ENCODE measurements at regions not wholly inside any gene's neighbourhood (a gene's known extent, or its start where the extent isn't known, plus 50 kb on each side); places are given as distances from the start of the nearest gene placed in this dataset.

- no peak for TF ChIP-seq TAF1 (IDR thresholded peaks at IDR 0.05; ENCODE audit: low read depth, low read length)
- TF ChIP-seq POLR2A (IDR thresholded peaks at IDR 0.05; ENCODE audit: low read depth, low read length), result no peak
- TF ChIP-seq POU2F2 (IDR thresholded peaks at IDR 0.05; ENCODE audit: low read depth, low read length), result no peak
- no peak for TF ChIP-seq POLR2AphosphoS5 (IDR thresholded peaks at IDR 0.05; ENCODE audit: low read depth, low read length)
- no peak for TF ChIP-seq PAX5 (IDR thresholded peaks at IDR 0.05; ENCODE audit: insufficient read depth, low read length, severe bottlenecking)
- no peak for TF ChIP-seq SPI1 (IDR thresholded peaks at IDR 0.05; ENCODE audit: low read depth, low read length)
- DNase-seq (ENCODE audit: insufficient read length, low spot score), result no peak
- no peak for FAIRE-seq
Observed at GRCh38 chr3:82002986-82003642, 241.7 kb upstream of the GBE1 start.

DNA sequence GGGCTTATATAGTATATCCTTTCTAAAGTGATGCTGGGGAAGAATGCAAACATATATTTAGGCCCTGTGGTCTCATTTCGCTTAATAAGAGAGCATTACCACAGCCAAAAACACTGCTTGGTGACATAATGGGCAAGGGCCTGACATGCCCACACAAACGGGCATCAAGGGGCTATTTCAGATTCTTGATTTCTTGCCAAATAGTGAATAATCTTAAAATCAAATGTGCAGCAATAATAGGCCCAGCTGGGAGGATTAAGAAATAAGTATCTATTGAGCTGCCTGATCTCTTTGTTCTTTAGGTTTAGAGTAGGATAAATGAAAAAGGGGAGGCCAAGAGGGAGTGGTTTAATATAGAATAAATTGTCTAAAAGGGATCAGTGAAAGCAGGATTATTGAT lies 241.0 kb upstream of the GBE1 start:
- TF ChIP-seq POLR2A (IDR thresholded peaks at IDR 0.05; ENCODE audit: low read depth, low read length) (no peak), PAX5 (IDR thresholded peaks at IDR 0.05; ENCODE audit: insufficient read depth, low read length, severe bottlenecking) (no peak), TAF1 (IDR thresholded peaks at IDR 0.05; ENCODE audit: low read depth, low read length) (no peak), SPI1 (IDR thresholded peaks at IDR 0.05; ENCODE audit: low read depth, low read length) (no peak), POU2F2 (IDR thresholded peaks at IDR 0.05; ENCODE audit: low read depth, low read length) (no peak), POLR2AphosphoS5 (IDR thresholded peaks at IDR 0.05; ENCODE audit: low read depth, low read length) (no peak)

GRCh38 chr3:82001276-82001923 lies 240.0 kb upstream of the GBE1 start:
- FAIRE-seq, result no peak

More for the DNA sequence above, 241.0 kb upstream of the GBE1 start:
- FAIRE-seq, result no peak
- no peak for DNase-seq (ENCODE audit: insufficient read length, low spot score)

DNA sequence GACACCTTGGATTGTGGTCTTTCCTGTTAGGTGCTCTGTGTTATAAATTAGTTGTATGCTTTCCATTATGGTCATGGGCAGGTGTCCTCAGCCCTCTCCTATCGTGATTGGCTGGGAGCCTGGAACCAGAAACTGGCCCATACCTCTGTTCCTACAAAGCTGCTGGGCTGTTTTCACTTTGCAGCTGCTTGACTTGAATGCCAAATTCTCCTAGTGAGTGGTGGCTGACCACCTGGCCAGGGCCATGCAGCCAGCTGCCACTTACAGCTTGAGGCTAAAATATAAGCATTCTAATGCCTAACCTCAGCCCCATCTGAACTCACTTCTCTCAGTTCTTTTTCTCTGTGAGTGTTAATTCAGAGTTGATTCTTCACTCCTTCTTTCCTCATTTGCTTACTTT lies 239.3 kb upstream of the GBE1 start:
- FAIRE-seq, result no peak
- TF ChIP-seq PAX5 (IDR thresholded peaks at IDR 0.05; ENCODE audit: insufficient read depth, low read length, severe bottlenecking), result no peak
- no peak for TF ChIP-seq POLR2A (IDR thresholded peaks at IDR 0.05; ENCODE audit: low read depth, low read length)
- TF ChIP-seq POU2F2 (IDR thresholded peaks at IDR 0.05; ENCODE audit: low read depth, low read length), result no peak
- TF ChIP-seq SPI1 (IDR thresholded peaks at IDR 0.05; ENCODE audit: low read depth, low read length), result no peak
- no peak for DNase-seq (ENCODE audit: insufficient read length, low spot score)

More at GRCh38 chr3:82001276-82001923, 240.0 kb upstream of the GBE1 start:
- DNase-seq (ENCODE audit: insufficient read length, low spot score), result no peak
- TF ChIP-seq SPI1 (IDR thresholded peaks at IDR 0.05; ENCODE audit: low read depth, low read length), result peak; percentile 40; the same call in 1 of the 2 replicates
- no peak for TF ChIP-seq POLR2A (IDR thresholded peaks at IDR 0.05; ENCODE audit: low read depth, low read length)

- FAIRE-seq (no peak), DNase-seq (ENCODE audit: insufficient read length, low spot score) (no peak)
- TF ChIP-seq POLR2A (IDR thresholded peaks at IDR 0.05; ENCODE audit: low read depth, low read length) (no peak), TAF1 (IDR thresholded peaks at IDR 0.05; ENCODE audit: low read depth, low read length) (no peak), POLR2AphosphoS5 (IDR thresholded peaks at IDR 0.05; ENCODE audit: low read depth, low read length) (no peak), SPI1 (IDR thresholded peaks at IDR 0.05; ENCODE audit: low read depth, low read length) (no peak), PAX5 (IDR thresholded peaks at IDR 0.05; ENCODE audit: insufficient read depth, low read length, severe bottlenecking) (no peak), POU2F2 (IDR thresholded peaks at IDR 0.05; ENCODE audit: low read depth, low read length) (no peak)
Observed at GRCh38 chr3:82000350-82000749, 238.9 kb upstream of the GBE1 start.

DNA sequence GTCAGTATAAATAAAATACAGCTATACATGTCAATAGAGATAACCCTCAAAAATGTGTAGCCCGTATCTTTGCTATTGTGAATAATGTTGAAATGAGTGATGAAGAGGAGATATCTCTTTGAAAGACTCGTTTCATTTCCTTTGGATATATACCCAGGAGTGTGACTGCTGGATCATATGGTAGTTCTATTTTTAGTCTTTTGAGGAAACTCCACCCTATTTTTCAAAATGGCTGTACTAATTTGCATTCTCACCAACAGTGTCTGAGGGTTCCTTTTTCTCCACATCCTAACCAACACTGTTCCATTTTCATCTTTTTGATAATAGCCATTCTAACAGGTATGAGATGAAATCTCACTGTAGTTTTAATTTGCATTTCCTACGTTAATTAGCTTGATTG lies 237.5 kb upstream of the GBE1 start:
- DNase-seq (ENCODE audit: insufficient read length, low spot score) (no peak), FAIRE-seq (no peak)
- TF ChIP-seq POU2F2 (IDR thresholded peaks at IDR 0.05; ENCODE audit: low read depth, low read length) (no peak), TAF1 (IDR thresholded peaks at IDR 0.05; ENCODE audit: low read depth, low read length) (no peak), POLR2A (IDR thresholded peaks at IDR 0.05; ENCODE audit: low read depth, low read length) (no peak), POLR2AphosphoS5 (IDR thresholded peaks at IDR 0.05; ENCODE audit: low read depth, low read length) (no peak), PAX5 (IDR thresholded peaks at IDR 0.05; ENCODE audit: insufficient read depth, low read length, severe bottlenecking) (no peak), SPI1 (IDR thresholded peaks at IDR 0.05; ENCODE audit: low read depth, low read length) (no peak)

- TF ChIP-seq TAF1 (IDR thresholded peaks at IDR 0.05; ENCODE audit: low read depth, low read length), result no peak
- TF ChIP-seq POU2F2 (IDR thresholded peaks at IDR 0.05; ENCODE audit: low read depth, low read length), result no peak
- no peak for TF ChIP-seq PAX5 (IDR thresholded peaks at IDR 0.05; ENCODE audit: insufficient read depth, low read length, severe bottlenecking)
- no peak for TF ChIP-seq SPI1 (IDR thresholded peaks at IDR 0.05; ENCODE audit: low read depth, low read length)
- TF ChIP-seq POLR2AphosphoS5 (IDR thresholded peaks at IDR 0.05; ENCODE audit: low read depth, low read length), result no peak
- no peak for TF ChIP-seq POLR2A (IDR thresholded peaks at IDR 0.05; ENCODE audit: low read depth, low read length)
- no peak for FAIRE-seq
- DNase-seq (ENCODE audit: insufficient read length, low spot score), result no peak
Observed at GRCh38 chr3:81998139-81998755, 236.8 kb upstream of the GBE1 start.

DNA sequence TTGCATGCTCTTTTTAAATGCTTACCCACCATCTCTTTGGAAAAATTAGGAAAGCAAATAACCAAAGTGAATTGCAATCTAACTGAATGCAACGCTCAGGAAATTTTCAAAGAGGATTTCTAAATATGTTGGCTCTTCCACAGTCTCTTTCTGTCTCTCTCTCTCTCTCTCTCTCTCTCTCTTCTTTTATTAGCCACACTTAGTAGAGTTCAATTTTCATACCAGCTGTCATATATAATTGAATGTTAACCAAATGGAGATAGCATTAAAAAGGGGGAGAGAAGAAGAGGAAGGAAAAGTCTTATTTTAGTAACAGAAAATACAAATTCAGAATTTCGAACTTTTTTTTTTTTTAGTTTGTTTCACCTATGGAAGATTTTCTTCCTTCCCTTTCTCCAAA lies 235.9 kb upstream of the GBE1 start:
- FAIRE-seq, result no peak
- TF ChIP-seq SPI1 (IDR thresholded peaks at IDR 0.05; ENCODE audit: low read depth, low read length) (no peak), POLR2AphosphoS5 (IDR thresholded peaks at IDR 0.05; ENCODE audit: low read depth, low read length) (no peak), PAX5 (IDR thresholded peaks at IDR 0.05; ENCODE audit: insufficient read depth, low read length, severe bottlenecking) (no peak), POU2F2 (IDR thresholded peaks at IDR 0.05; ENCODE audit: low read depth, low read length) (no peak), TAF1 (IDR thresholded peaks at IDR 0.05; ENCODE audit: low read depth, low read length) (no peak), POLR2A (IDR thresholded peaks at IDR 0.05; ENCODE audit: low read depth, low read length) (no peak)
- no peak for DNase-seq (ENCODE audit: insufficient read length, low spot score)

DNA sequence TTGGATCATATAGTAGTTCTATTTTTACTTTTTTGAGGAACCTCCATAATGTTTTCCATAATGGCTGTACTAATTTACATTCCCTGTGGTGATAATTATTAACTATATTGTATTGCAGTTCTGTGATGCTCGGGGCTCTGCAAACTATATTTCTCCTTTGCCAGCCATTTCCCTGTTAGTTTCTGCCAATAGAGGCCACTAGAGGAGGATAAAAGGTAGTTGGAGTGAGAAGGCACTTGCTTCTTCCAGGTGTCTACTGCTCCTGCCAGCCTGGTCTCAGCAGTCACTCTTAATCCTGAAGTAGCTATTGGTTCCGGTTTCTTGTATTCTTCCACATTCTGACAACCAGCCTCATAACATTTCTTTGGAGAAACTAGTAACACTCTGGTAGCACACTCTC lies 233.9 kb upstream of the GBE1 start:
- DNase-seq (ENCODE audit: insufficient read length, low spot score) (no peak), FAIRE-seq (no peak)
- TF ChIP-seq POLR2A (IDR thresholded peaks at IDR 0.05; ENCODE audit: low read depth, low read length), result no peak
- no peak for TF ChIP-seq TAF1 (IDR thresholded peaks at IDR 0.05; ENCODE audit: low read depth, low read length)
- TF ChIP-seq SPI1 (IDR thresholded peaks at IDR 0.05; ENCODE audit: low read depth, low read length), result no peak
- no peak for TF ChIP-seq POU2F2 (IDR thresholded peaks at IDR 0.05; ENCODE audit: low read depth, low read length)
- no peak for TF ChIP-seq PAX5 (IDR thresholded peaks at IDR 0.05; ENCODE audit: insufficient read depth, low read length, severe bottlenecking)
- TF ChIP-seq POLR2AphosphoS5 (IDR thresholded peaks at IDR 0.05; ENCODE audit: low read depth, low read length), result no peak

All from GM12891 (cell line).